CD4-positive, alpha-beta T cell (primary cell): ENCODE measurements at regions not wholly inside any gene's neighbourhood (a gene's known extent, or its start where the extent isn't known, plus 50 kb on each side); places are given as distances from the start of the nearest gene placed in this dataset.

Experiments
- ATAC-seq: fragments of 200-7000 bp; cut with Tn5 transposase; one replicate; pipeline ENCODE4 v1.10.0; 2022; ENCODE audit warnings: mild to moderate bottlenecking; ENCODE audit not compliant: poor library complexity
- CTCF ChIA-PET: fragments of 350-600 bp; sonication (Branson Sonifier 250); formaldehyde crosslinking; loops from one replicate; lab custom pipeline; 2021; ENCODE audit warnings: antibody characterized with exemption, inconsistent platforms; lab: Charles Lee
- POLR2A ChIA-PET: fragments of 350-600 bp; sonication (Branson Sonifier 250); formaldehyde crosslinking; loops from one replicate; lab custom pipeline; 2021; ENCODE audit warnings: antibody characterized with exemption, inconsistent platforms; lab: Charles Lee
- DNase-seq, 14 experiments: peaks; one replicate each; pipeline ENCODE4 v3.0.0-alpha.2; 2013 to 2020; ENCODE audit warnings: mixed read lengths in 2 of 14
- H3K27ac ChIP-seq, 2 donors: one replicate each; pipeline versions ENCODE4 v1.5.1 to v1.7.0; 2013; ENCODE audit warnings: low read length in 2 of 2, low read depth in 1 of 2, mild to moderate bottlenecking in 1 of 2
- H3K27me3 ChIP-seq, 2 experiments: 1 replicate in 1 of 2; 2 replicates in 1 of 2; pipeline versions ENCODE4 v1.6.1 to v1.7.0; 2013; ENCODE audit warnings: low read length in 2 of 2, control low read depth in 1 of 2, mild to moderate bottlenecking in 1 of 2, moderate library complexity in 1 of 2; ENCODE audit not compliant: insufficient read depth in 2 of 2, control insufficient read depth in 1 of 2
- H3K36me3 ChIP-seq: one replicate; pipeline ENCODE4 v1.6.1; 2013; ENCODE audit warnings: low read length, control low read depth; ENCODE audit not compliant: insufficient read depth
- H3K4me1 ChIP-seq: one replicate; pipeline ENCODE4 v1.6.1; 2013; ENCODE audit warnings: low read length, control low read depth; ENCODE audit not compliant: insufficient read depth
- H3K4me3 ChIP-seq: one replicate; pipeline ENCODE4 v1.5.1; 2013; ENCODE audit warnings: mild to moderate bottlenecking, low read length, moderate library complexity
- H3K9me3 ChIP-seq, 2 experiments: 1 replicate in 1 of 2; 2 replicates in 1 of 2; pipeline versions ENCODE4 v1.6.1 to v1.7.0; 2013; ENCODE audit warnings: low read length in 2 of 2, mild to moderate bottlenecking in 2 of 2, control low read depth in 1 of 2, moderate library complexity in 1 of 2; ENCODE audit not compliant: control insufficient read depth in 1 of 2, insufficient read depth in 1 of 2
- H3K27ac Mint-ChIP-seq: one replicate; pipeline ENCODE4 v1.8.0; 2020; ENCODE audit warnings: mixed read lengths
- H3K27me3 Mint-ChIP-seq: one replicate; pipeline ENCODE4 v1.8.0; 2021; ENCODE audit warnings: mixed read lengths
- H3K36me3 Mint-ChIP-seq: one replicate; pipeline ENCODE4 v1.8.0; 2021; ENCODE audit warnings: low read depth, mixed read lengths
- H3K4me1 Mint-ChIP-seq: one replicate; pipeline ENCODE4 v1.8.0; 2021; ENCODE audit warnings: low read depth, mixed read lengths
- H3K4me3 Mint-ChIP-seq: one replicate; pipeline ENCODE4 v1.8.0; 2020; ENCODE audit warnings: mild to moderate bottlenecking, mixed read lengths
- H3K9me3 Mint-ChIP-seq: one replicate; pipeline ENCODE4 v1.8.0; 2020; ENCODE audit warnings: mixed read lengths
- CTCF ChIP-seq: fragments of 200-600 bp; IDR thresholded peaks from one replicate; pipeline ENCODE4 v1.8.0; 2022; ENCODE audit warnings: antibody characterized with exemption, mild to moderate bottlenecking
- intact Hi-C, 2 experiments: fragments of 100-400 bp; cut with DNase I in 1 of 2; cut with micrococcal nuclease in 1 of 2; formaldehyde crosslinking; loops; one replicate each; pipeline versions ENCODE4 v1.15.1 to v1.9.0; 2023 to 2025; cut with DNase I, micrococcal nuclease

- Mint-ChIP-seq H3K4me3 (no peak overlapping the region), H3K9me3 (peaks cover 3% of the 10 kb centered on the region), H3K27ac (no peak overlapping the region), H3K4me1 (no peaks in the 10 kb centered on the region), H3K36me3 (peaks cover 5% of the 10 kb centered on the region), H3K27me3 (no peaks in the 10 kb centered on the region)
- TF ChIP-seq CTCF: no peak
- Histone ChIP-seq H3K4me3 (no peak overlapping the region), H3K27me3 (no peaks in the 10 kb centered on the region), H3K27ac (no peak overlapping the region), H3K4me1 (no peaks in the 10 kb centered on the region), H3K9me3 (peaks cover 4 to 32% of the 10 kb centered on the region in 2 experiments), H3K36me3 (no peaks in the 10 kb centered on the region)
- intact Hi-C loops: no loop called here
- no peak for ATAC-seq
- CTCF ChIA-PET: no interaction called here
- no peak for DNase-seq
- POLR2A ChIA-PET: no interaction called here
These were observed 268.1 kb downstream of the LAS1L start for GRCh38 chrX:65266482-65266881.

- peaks cover under 1% of the 10 kb centered on the region for H3K9me3 Mint-ChIP-seq
- Histone ChIP-seq H3K36me3 (no peaks in the 10 kb centered on the region), H3K27ac (no peak overlapping the region), H3K27me3 (no peaks in the 10 kb centered on the region), H3K4me3 (no peak overlapping the region), H3K4me1 (no peaks in the 10 kb centered on the region), H3K9me3 (peaks cover 13 to 17% of the 10 kb centered on the region in 2 experiments)
- CTCF ChIA-PET: no interaction called here
- H3K4me3 Mint-ChIP-seq: no peak overlapping the region
- H3K27me3 Mint-ChIP-seq: no peaks in the 10 kb centered on the region
- no peak for ATAC-seq
- TF ChIP-seq CTCF: no peak
- intact Hi-C loops: no loop called here
- no peak overlapping the region for H3K27ac Mint-ChIP-seq
- H3K36me3 Mint-ChIP-seq: peaks cover 17% of the 10 kb centered on the region
- POLR2A ChIA-PET: no interaction called here
- DNase-seq: no peak
- H3K4me1 Mint-ChIP-seq: no peaks in the 10 kb centered on the region
These were observed 277.6 kb upstream of the ZC4H2 start for GRCh38 chrX:65253817-65254216.

- H3K4me3 ChIP-seq: no peak overlapping the region
- no peaks in the 10 kb centered on the region for H3K9me3 Mint-ChIP-seq
- ATAC-seq: no peak
- no peak for DNase-seq
- H3K27ac Mint-ChIP-seq: no peak overlapping the region
- no peak overlapping the region for H3K27ac ChIP-seq
- POLR2A ChIA-PET: no interaction called here
- CTCF ChIA-PET: no interaction called here
- intact Hi-C loops: no loop called here
- H3K9me3 ChIP-seq: peaks cover 13 to 41% of the 10 kb centered on the region in 2 experiments
- no peaks in the 10 kb centered on the region for H3K27me3 ChIP-seq
- H3K4me1 ChIP-seq: no peaks in the 10 kb centered on the region
- H3K4me3 Mint-ChIP-seq: no peak overlapping the region
- no peaks in the 10 kb centered on the region for H3K36me3 ChIP-seq
- no peaks in the 10 kb centered on the region for H3K4me1 Mint-ChIP-seq
- no peak for TF ChIP-seq CTCF
- H3K27me3 Mint-ChIP-seq: no peaks in the 10 kb centered on the region
- peaks cover 40% of the 10 kb centered on the region for H3K36me3 Mint-ChIP-seq
These were observed 264.9 kb upstream of the ZC4H2 start for GRCh38 chrX:65241059-65241721.
